H1 (cell line): ENCODE measurements at regions not wholly inside any gene's neighbourhood (a gene's known extent, or its start where the extent isn't known, plus 50 kb on each side); places are given as distances from the start of the nearest gene placed in this dataset.

Experiments
- CTCF ChIA-PET: fragments of 300-600 bp; sonication (Branson Sonifier 250); formaldehyde crosslinking; loops from one replicate; lab custom pipeline; 2021; ENCODE audit not compliant: partially characterized antibody; lab: Charles Lee
- POLR2A ChIA-PET: fragments of 300-600 bp; sonication (Branson Sonifier 250); formaldehyde crosslinking; loops from one replicate; lab custom pipeline; 2021; ENCODE audit warnings: inconsistent platforms; ENCODE audit not compliant: partially characterized antibody; lab: Charles Lee
- DNase-seq, 2 experiments: peaks; one replicate each; pipeline versions ENCODE4 v3.0.0 to v3.0.0-alpha.2; 2010 to 2022; ENCODE audit warnings: low spot score in 2 of 2, low read depth in 1 of 2, mixed read lengths in 1 of 2
- FAIRE-seq: peaks from 2 replicates; lab custom pipeline; 2011; peaks lifted over from hg19 to GRCh38; lab: Jason Lieb, UNC
- H2AFZ ChIP-seq: 2 replicates; pipeline ENCODE4 v1.8.1; 2012; ENCODE audit warnings: low read length, inconsistent platforms
- H2AK5ac ChIP-seq: 2 replicates; pipeline ENCODE4 v1.6.1; 2013; ENCODE audit warnings: low read depth, low read length
- H2BK120ac ChIP-seq: replicated peaks from 2 replicates; pipeline ENCODE3; 2013; ENCODE audit warnings: low read depth, low read length, inconsistent platforms
- H2BK12ac ChIP-seq: 2 replicates; pipeline ENCODE4 v1.6.1; 2013; ENCODE audit warnings: low read depth, low read length
- H2BK15ac ChIP-seq: 2 replicates; pipeline ENCODE4 v1.6.1; 2013; ENCODE audit warnings: low read length
- H2BK20ac ChIP-seq: 2 replicates; pipeline ENCODE4 v1.6.1; 2013; ENCODE audit warnings: low read length
- H2BK5ac ChIP-seq: 2 replicates; pipeline ENCODE4 v1.6.1; 2013; ENCODE audit warnings: low read depth, low read length
- H3K14ac ChIP-seq: 2 replicates; pipeline ENCODE4 v1.6.1; 2013; ENCODE audit warnings: inconsistent platforms; ENCODE audit not compliant: insufficient read length
- H3K18ac ChIP-seq: 2 replicates; pipeline ENCODE4 v1.6.1; 2013; ENCODE audit warnings: low read length; ENCODE audit errors: extremely low read depth
- H3K23ac ChIP-seq: 2 replicates; pipeline ENCODE4 v1.6.1; 2013; ENCODE audit warnings: inconsistent platforms; ENCODE audit not compliant: insufficient read length
- H3K23me2 ChIP-seq: 2 replicates; pipeline ENCODE4 v1.6.1; 2013; ENCODE audit warnings: low read depth, low read length
- H3K27ac ChIP-seq: 2 replicates; pipeline ENCODE4 v1.6.1; 2011; ENCODE audit warnings: low read depth, low read length, inconsistent platforms
- H3K27me3 ChIP-seq, 4 experiments: replicated peaks in 1 of 4; 1 replicate in 1 of 4; 2 replicates in 3 of 4; pipeline versions ENCODE4 v1.6.1 to v1.8.1; 2011 to 2013; ENCODE audit warnings: low read length in 3 of 4, mild to moderate bottlenecking in 3 of 4, inconsistent platforms in 2 of 4, mixed read lengths in 2 of 4, moderate library complexity in 1 of 4; ENCODE audit not compliant: control insufficient read depth in 3 of 4, insufficient read depth in 3 of 4; ENCODE audit errors: extremely low read depth in 1 of 4
- H3K36me3 ChIP-seq, 4 experiments: 2 replicates each; pipeline versions ENCODE4 v1.6.1 to v1.8.1; 2011 to 2013; ENCODE audit warnings: mild to moderate bottlenecking in 4 of 4, low read length in 3 of 4, moderate library complexity in 2 of 4, control low read depth in 1 of 4, inconsistent platforms in 1 of 4; ENCODE audit not compliant: insufficient read depth in 4 of 4, control insufficient read depth in 2 of 4
- H3K4ac ChIP-seq: replicated peaks from 2 replicates; pipeline ENCODE3; 2013; ENCODE audit warnings: low read length, low read depth, mixed read lengths, inconsistent platforms; ENCODE audit not compliant: insufficient read length
- H3K4me1 ChIP-seq, 4 experiments: replicated peaks in 1 of 4; 1 replicate in 1 of 4; 2 replicates in 3 of 4; pipeline versions ENCODE4 v1.6.1 to v1.8.1; 2011 to 2013; ENCODE audit warnings: low read length in 3 of 4, inconsistent platforms in 2 of 4, mixed read lengths in 1 of 4; ENCODE audit not compliant: insufficient read depth in 4 of 4, control insufficient read depth in 3 of 4
- H3K4me2 ChIP-seq, 2 experiments: 2 replicates each; pipeline versions ENCODE4 v1.6.1 to v1.8.1; 2011 to 2013; ENCODE audit warnings: low read depth in 2 of 2, low read length in 2 of 2, control low read depth in 1 of 2, inconsistent platforms in 1 of 2, mild to moderate bottlenecking in 1 of 2; ENCODE audit not compliant: insufficient read depth in 1 of 2
- H3K4me3 ChIP-seq, 4 experiments: fragments of 200-600, 300-600 bp in 1 of 4; sonication (generic), shearing (Covaris generic), sonication (Bioruptor Twin) in 1 of 4; 2 replicates each; pipeline versions ENCODE4 v1.5.1 to v1.8.1; 2011 to 2016; ENCODE audit warnings: low read length in 4 of 4, low read depth in 3 of 4, control low read depth in 2 of 4, inconsistent platforms in 2 of 4, mild to moderate bottlenecking in 2 of 4, mixed read lengths in 1 of 4, moderate library complexity in 1 of 4; ENCODE audit not compliant: insufficient read depth in 2 of 4; ENCODE audit errors: extremely low read depth in 1 of 4
- H3K56ac ChIP-seq: replicated peaks from 2 replicates; pipeline ENCODE3; 2013; ENCODE audit warnings: low read depth, mild to moderate bottlenecking, mixed read lengths, low read length, inconsistent platforms; ENCODE audit not compliant: insufficient read length
- H3K79me1 ChIP-seq: 2 replicates; pipeline ENCODE4 v1.6.1; 2013; ENCODE audit warnings: low read depth, low read length, control low read depth
- H3K79me2 ChIP-seq, 2 experiments: 2 replicates each; pipeline versions ENCODE4 v1.6.1 to v1.8.1; 2012 to 2013; ENCODE audit warnings: low read length in 2 of 2, mild to moderate bottlenecking in 2 of 2, inconsistent platforms in 1 of 2; ENCODE audit not compliant: insufficient read depth in 2 of 2, control insufficient read depth in 1 of 2
- H3K9ac ChIP-seq, 4 experiments: replicated peaks in 1 of 4; 1 replicate in 1 of 4; 2 replicates in 3 of 4; pipeline versions ENCODE4 v1.6.1 to v1.8.1; 2011 to 2013; ENCODE audit warnings: low read depth in 3 of 4, low read length in 3 of 4, control low read depth in 2 of 4, mild to moderate bottlenecking in 2 of 4, moderate library complexity in 2 of 4, inconsistent platforms in 1 of 4; ENCODE audit errors: extremely low read depth in 1 of 4
- H3K9me3 ChIP-seq, 2 experiments: 2 replicates each; pipeline versions ENCODE4 v1.6.1 to v1.8.1; 2012 to 2013; ENCODE audit warnings: mild to moderate bottlenecking in 2 of 2, moderate library complexity in 2 of 2, control low read depth in 1 of 2, inconsistent platforms in 1 of 2, low read depth in 1 of 2, low read length in 1 of 2, mixed read lengths in 1 of 2; ENCODE audit not compliant: insufficient read depth in 2 of 2
- H4K20me1 ChIP-seq, 2 experiments: replicated peaks in 1 of 2; 2 replicates each; pipeline versions ENCODE3 to v1.8.1; 2011 to 2013; ENCODE audit warnings: inconsistent platforms in 2 of 2, low read length in 2 of 2, mild to moderate bottlenecking in 1 of 2; ENCODE audit not compliant: insufficient read depth in 2 of 2, control insufficient read depth in 1 of 2
- H4K5ac ChIP-seq: 2 replicates; pipeline ENCODE4 v1.6.1; 2013; ENCODE audit warnings: low read length, low read depth, mixed read lengths, inconsistent platforms; ENCODE audit not compliant: insufficient read length
- H4K8ac ChIP-seq: 2 replicates; pipeline ENCODE4 v1.8.0; 2013; ENCODE audit warnings: mild to moderate bottlenecking, moderate library complexity, low read length, inconsistent platforms; ENCODE audit not compliant: insufficient read depth; ENCODE audit errors: extremely low read depth
- H4K91ac ChIP-seq: replicated peaks from 2 replicates; pipeline ENCODE3; 2013; ENCODE audit warnings: low read length, mixed read lengths, inconsistent platforms; ENCODE audit not compliant: insufficient read length
- BRCA1 ChIP-seq: IDR thresholded peaks from 2 replicates; pipeline ENCODE4 v1.6.1; 2012; ENCODE audit warnings: low read depth, low read length, improper control_type of control experiment
- FOSL1 ChIP-seq: IDR thresholded peaks from 2 replicates; pipeline ENCODE4 v1.6.1; 2011; ENCODE audit warnings: mild to moderate bottlenecking, low read depth, low read length, moderate library complexity; ENCODE audit not compliant: insufficient read depth
- JUND ChIP-seq: IDR thresholded peaks from 2 replicates; pipeline ENCODE4 v1.6.1; 2011; ENCODE audit warnings: mild to moderate bottlenecking, improper control_type of control experiment, low read length
- MAFK ChIP-seq: IDR thresholded peaks from 2 replicates; pipeline ENCODE4 v1.6.1; 2012; ENCODE audit warnings: low read depth, mild to moderate bottlenecking, improper control_type of control experiment, low read length
- POU5F1 ChIP-seq: IDR thresholded peaks from 2 replicates; pipeline ENCODE4 v1.6.1; 2011; ENCODE audit warnings: low read depth, mild to moderate bottlenecking, low read length, moderate library complexity
- RAD21 ChIP-seq, 2 experiments: IDR thresholded peaks in 1 of 2; conservative IDR thresholded peaks in 1 of 2; 2 replicates each; pipeline ENCODE4 v1.6.1; 2011; ENCODE audit warnings: low read depth in 2 of 2, low read length in 2 of 2, improper control_type of control experiment in 1 of 2, inconsistent platforms in 1 of 2, mild to moderate bottlenecking in 1 of 2, moderate library complexity in 1 of 2
- RBBP5 ChIP-seq: IDR thresholded peaks from 2 replicates; pipeline ENCODE4 v1.7.1; 2012; ENCODE audit warnings: low read depth, mild to moderate bottlenecking, inconsistent platforms, low read length, moderate library complexity, borderline replicate concordance
- WGBS, 2 experiments: shearing (Covaris generic) in 1 of 2; methylation state at CpG; one replicate each; pipeline versions ENCODE4 v1.1.6 to v1.1.7; 2013 to 2015; ENCODE audit warnings: low lambda C conversion rate in 2 of 2, mixed read lengths in 2 of 2, inconsistent platforms in 1 of 2, low coverage in 1 of 2, missing lambda C conversion rate in 1 of 2; ENCODE audit not compliant: insufficient replicate concordance in 2 of 2, insufficient coverage in 1 of 2, insufficient read length in 1 of 2; ENCODE audit errors: extremely low coverage in 1 of 2, missing lambda C conversion rate in 1 of 2; 5-methylcytosine and 5-hydroxymethylcytosine counted together

- Histone ChIP-seq H3K4me2 (no peak overlapping the region), H4K20me1 (no peaks in the 10 kb centered on the region), H3K4ac (no peak overlapping the region), H2BK12ac (no peak overlapping the region), H2BK15ac (no peak overlapping the region), H3K36me3 (no peaks in the 10 kb centered on the region), H4K8ac (peak overlapping the region; percentile 79), H3K27me3 (no peaks in the 10 kb centered on the region), H4K5ac (no peak overlapping the region), H3K18ac (no peak overlapping the region), H4K91ac (no peak overlapping the region), H2BK20ac (no peak overlapping the region), H3K23ac (no peak overlapping the region), H3K14ac (no peak overlapping the region), H3K4me3 (no peak overlapping the region), H3K79me1 (no peaks in the 10 kb centered on the region), H3K79me2 (no peaks in the 10 kb centered on the region), H3K4me1 (no peaks in the 10 kb centered on the region), H2AK5ac (no peak overlapping the region), H2BK5ac (no peak overlapping the region), H3K27ac (no peak overlapping the region), H2AFZ (peak overlapping the region; percentile 63; the same call in 1 of the 2 replicates), H3K56ac (no peak overlapping the region), H3K23me2 (no peaks in the 10 kb centered on the region), H3K9me3 (peaks cover 0 to 8% of the 10 kb centered on the region in 2 experiments; a peak in 1 of 4 replicates), H3K9ac (no peak overlapping the region), H2BK120ac (no peak overlapping the region)
- ChIA-PET POLR2A (no interaction called here), CTCF (no interaction called here)
- 94% methylated on average over 8 of the region's 8 CpGs; no CpG with 5 or more reads in 1 of the 2 experiments for WGBS, 2 experiments
- no peak for FAIRE-seq
- no peak for DNase-seq
- TF ChIP-seq MAFK (no peak), BRCA1 (no peak), RAD21 (IDR thresholded peaks at IDR 0.05 in 1 of 2, conservative IDR thresholded peaks at IDR 0.05 in 1 of 2; ENCODE audit: low read depth in 2 of 2, low read length in 2 of 2) (no peak), FOSL1 (no peak), POU5F1 (no peak), RBBP5 (no peak), JUND (no peak)
These were observed 1741.0 kb upstream of the PCDH10 start for GRCh38 chr4:131408102-131408501.
